ENCODE measurements at regions not wholly inside any gene's neighbourhood (a gene's known extent, or its start where the extent isn't known, plus 50 kb on each side); places are given as distances from the start of the nearest gene placed in this dataset.

GRCh38 chr3:22141769-22142168 is 390.8 kb upstream of the ZNF385D start:
- no peak for TF ChIP-seq ZNF544 (tag by site-specific recombination; IDR thresholded peaks at IDR 0.05)
- no peak for TF ChIP-seq INSM2 (tag by site-specific recombination; IDR thresholded peaks at IDR 0.05)
- no peak for TF ChIP-seq SP2 (tag by site-specific recombination; IDR thresholded peaks at IDR 0.05)
- no peak for TF ChIP-seq MEIS1 (CRISPR knock-in tag; IDR thresholded peaks at IDR 0.05; ENCODE audit: borderline replicate concordance)
- TF ChIP-seq ZEB2 (tag by site-specific recombination; IDR thresholded peaks at IDR 0.05): no peak
- TF ChIP-seq CTCF (tag by site-specific recombination; IDR thresholded peaks at IDR 0.05): no peak
- no peak for TF ChIP-seq PBX3 (CRISPR knock-in tag; IDR thresholded peaks at IDR 0.05)
- TF ChIP-seq, protein P1, sequence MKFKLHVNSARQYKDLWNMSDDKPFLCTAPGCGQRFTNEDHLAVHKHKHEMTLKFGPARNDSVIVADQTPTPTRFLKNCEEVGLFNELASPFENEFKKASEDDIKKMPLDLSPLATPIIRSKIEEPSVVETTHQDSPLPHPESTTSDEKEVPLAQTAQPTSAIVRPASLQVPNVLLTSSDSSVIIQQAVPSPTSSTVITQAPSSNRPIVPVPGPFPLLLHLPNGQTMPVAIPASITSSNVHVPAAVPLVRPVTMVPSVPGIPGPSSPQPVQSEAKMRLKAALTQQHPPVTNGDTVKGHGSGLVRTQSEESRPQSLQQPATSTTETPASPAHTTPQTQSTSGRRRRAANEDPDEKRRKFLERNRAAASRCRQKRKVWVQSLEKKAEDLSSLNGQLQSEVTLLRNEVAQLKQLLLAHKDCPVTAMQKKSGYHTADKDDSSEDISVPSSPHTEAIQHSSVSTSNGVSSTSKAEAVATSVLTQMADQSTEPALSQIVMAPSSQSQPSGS (tag by site-specific recombination; IDR thresholded peaks at IDR 0.05; ENCODE audit: low read depth): no peak
- no peak for TF ChIP-seq GLIS1 (tag by site-specific recombination; IDR thresholded peaks at IDR 0.05)
- TF ChIP-seq ZNF174 (tag by site-specific recombination; IDR thresholded peaks at IDR 0.05): no peak
- no peak for TF ChIP-seq ZNF660 (tag by site-specific recombination; IDR thresholded peaks at IDR 0.05)
- no peak for TF ChIP-seq ZNF341 (tag by site-specific recombination; IDR thresholded peaks at IDR 0.05; ENCODE audit: low read depth)
- TF ChIP-seq ZNF785 (tag by site-specific recombination; IDR thresholded peaks at IDR 0.05): no peak

All from HEK293 (cell line).